SJSA1 (cell line): ENCODE measurements at regions not wholly inside any gene's neighbourhood (a gene's known extent, or its start where the extent isn't known, plus 50 kb on each side); places are given as distances from the start of the nearest gene placed in this dataset.
A peak's percentile ranks its signal among the peaks of the same experiment; 100 is the strongest.

Source experiments
- DNase-seq, 2 experiments: peaks; one replicate each; pipeline ENCODE4 v3.0.0-alpha.2; 2015 to 2020; ENCODE audit warnings: low spot score in 2 of 2, low read depth in 1 of 2
- H3K27ac ChIP-seq: fragments of 250-450 bp; sonication (Bioruptor Pico); 2 replicates; pipeline ENCODE4 v1.5.1; 2020; ENCODE audit warnings: mild to moderate bottlenecking, moderate library complexity
- H3K27me3 ChIP-seq: fragments of 250-450 bp; sonication (Bioruptor Pico); replicated peaks from 2 replicates; pipeline ENCODE4 v1.5.1; 2020; ENCODE audit warnings: mild to moderate bottlenecking, moderate library complexity
- H3K36me3 ChIP-seq: fragments of 250-450 bp; sonication (Bioruptor Pico); 2 replicates; pipeline ENCODE4 v1.5.1; 2020; ENCODE audit warnings: mild to moderate bottlenecking
- H3K4me1 ChIP-seq: fragments of 250-450 bp; sonication (Bioruptor Pico); replicated peaks from 2 replicates; pipeline ENCODE4 v1.6.1; 2021; ENCODE audit warnings: mild to moderate bottlenecking
- H3K4me3 ChIP-seq: fragments of 250-450 bp; sonication (Bioruptor Pico); 2 replicates; pipeline ENCODE4 v1.5.1; 2020; ENCODE audit warnings: mild to moderate bottlenecking
- H3K9me3 ChIP-seq: fragments of 250-450 bp; sonication (Bioruptor Pico); replicated peaks from 2 replicates; pipeline ENCODE4 v1.5.1; 2020; ENCODE audit warnings: mild to moderate bottlenecking

DNA sequence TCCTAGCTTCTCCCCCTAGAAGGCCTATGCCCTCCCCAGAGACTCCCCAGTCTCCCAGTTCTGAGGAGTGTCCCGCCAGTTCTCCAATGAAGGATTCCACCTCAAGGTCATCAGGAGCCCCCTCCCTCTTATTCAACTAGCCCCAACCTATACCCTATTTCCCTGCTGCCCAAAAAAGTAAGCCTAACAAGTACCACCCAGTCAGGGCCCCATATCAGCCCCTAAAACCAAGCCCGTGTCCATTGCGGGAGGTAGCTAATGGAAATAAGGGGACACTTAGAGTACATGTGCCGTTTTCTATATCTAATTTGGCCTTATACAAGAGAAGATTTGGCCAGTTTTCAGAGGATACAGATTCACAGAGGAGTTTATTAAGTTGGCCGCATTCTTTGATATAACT, 416.2 kb downstream of the MATN1 start:
- Histone ChIP-seq H3K36me3 (no peaks in the 10 kb centered on the region), H3K4me1 (no peaks in the 10 kb centered on the region), H3K27me3 (no peaks in the 10 kb centered on the region), H3K4me3 (no peak overlapping the region), H3K27ac (no peak overlapping the region), H3K9me3 (no peaks in the 10 kb centered on the region)
- peak in 1 of 2 experiments; percentile 17 for DNase-seq

GRCh38 chr1:30305519-30305918, 417.9 kb downstream of the MATN1 start:
- Histone ChIP-seq H3K4me1 (no peaks in the 10 kb centered on the region), H3K27me3 (no peaks in the 10 kb centered on the region), H3K9me3 (no peaks in the 10 kb centered on the region), H3K4me3 (no peak overlapping the region), H3K36me3 (no peaks in the 10 kb centered on the region), H3K27ac (no peak overlapping the region)
- peak in 1 of 2 experiments; percentile 18 for DNase-seq

GRCh38 chr1:30305061-30305460, 418.3 kb downstream of the MATN1 start:
- Histone ChIP-seq H3K4me1 (no peaks in the 10 kb centered on the region), H3K27me3 (no peaks in the 10 kb centered on the region), H3K4me3 (no peak overlapping the region), H3K36me3 (no peaks in the 10 kb centered on the region), H3K27ac (no peak overlapping the region), H3K9me3 (no peaks in the 10 kb centered on the region)
- DNase-seq, result peak in 1 of 2 experiments; percentile 17

DNA sequence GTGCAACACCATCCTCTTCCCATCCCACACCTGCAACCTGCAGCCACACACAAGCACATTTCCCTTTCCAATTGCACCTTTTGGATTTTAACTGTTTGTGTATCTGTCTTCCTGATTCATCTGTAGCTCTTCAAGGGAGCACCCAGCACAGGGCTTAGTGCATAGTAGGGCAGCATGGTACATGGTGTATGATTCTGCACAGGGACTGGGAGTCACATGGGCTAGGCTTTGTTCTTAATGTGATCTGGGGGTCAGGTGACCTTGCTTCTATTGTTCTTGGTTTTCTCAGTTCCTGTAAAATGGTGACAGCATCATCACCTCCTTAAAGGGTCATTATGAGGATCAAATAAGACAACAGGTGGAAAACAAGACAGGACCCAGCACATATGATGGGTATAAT, 419.3 kb downstream of the MATN1 start:
- Histone ChIP-seq H3K36me3 (no peaks in the 10 kb centered on the region), H3K4me3 (no peak overlapping the region), H3K4me1 (no peaks in the 10 kb centered on the region), H3K9me3 (no peaks in the 10 kb centered on the region), H3K27me3 (no peaks in the 10 kb centered on the region), H3K27ac (no peak overlapping the region)
- no peak for DNase-seq

GRCh38 chr1:30303387-30303786, 420.0 kb downstream of the MATN1 start:
- Histone ChIP-seq H3K27ac (no peak overlapping the region), H3K4me1 (no peaks in the 10 kb centered on the region), H3K4me3 (no peak overlapping the region), H3K9me3 (no peaks in the 10 kb centered on the region), H3K27me3 (no peaks in the 10 kb centered on the region), H3K36me3 (no peaks in the 10 kb centered on the region)
- no peak for DNase-seq

GRCh38 chr1:30302858-30303257, 420.5 kb downstream of the MATN1 start:
- Histone ChIP-seq H3K27ac (no peak overlapping the region), H3K4me3 (no peak overlapping the region), H3K9me3 (no peaks in the 10 kb centered on the region), H3K4me1 (no peaks in the 10 kb centered on the region), H3K36me3 (no peaks in the 10 kb centered on the region), H3K27me3 (no peaks in the 10 kb centered on the region)
- peak in 1 of 2 experiments; percentile 14 for DNase-seq

- Histone ChIP-seq H3K27me3 (no peaks in the 10 kb centered on the region), H3K4me1 (no peaks in the 10 kb centered on the region), H3K4me3 (no peak overlapping the region), H3K9me3 (no peaks in the 10 kb centered on the region), H3K36me3 (no peaks in the 10 kb centered on the region), H3K27ac (no peak overlapping the region)
- DNase-seq, result peak in 1 of 2 experiments; percentile 22
These were observed 422.7 kb downstream of the MATN1 start for GRCh38 chr1:30300669-30301068.

DNA sequence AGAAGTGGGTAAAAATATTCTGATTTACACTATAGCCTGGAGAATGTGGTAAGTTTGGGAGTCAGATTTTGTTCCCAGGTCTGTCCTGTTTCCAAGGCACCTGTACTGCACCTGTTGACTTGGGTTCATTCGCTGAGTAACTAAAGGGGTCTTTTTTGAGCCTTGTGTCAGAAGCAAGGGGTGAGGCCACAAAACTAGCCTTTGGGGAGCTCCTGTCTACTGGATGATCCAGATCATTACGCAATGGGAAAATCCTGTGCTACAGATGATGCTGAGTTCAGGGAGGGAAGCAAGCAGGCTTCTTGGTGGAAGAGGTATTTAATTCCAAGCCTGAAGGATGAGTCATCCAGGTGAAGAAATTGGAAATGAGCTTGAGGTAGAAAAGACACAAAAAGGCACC, 424.0 kb downstream of the MATN1 start:
- no peak overlapping the region for H3K27ac ChIP-seq
- no peaks in the 10 kb centered on the region for H3K27me3 ChIP-seq

GRCh38 chr1:30295674-30296073, 427.7 kb downstream of the MATN1 start:
- H3K4me3 ChIP-seq, result no peak overlapping the region
- H3K9me3 ChIP-seq, result no peaks in the 10 kb centered on the region
- DNase-seq, result no peak
- no peaks in the 10 kb centered on the region for H3K36me3 ChIP-seq
- 0 out of 2 replicates have a peak, but pooled peaks cover 4% of the 10 kb centered on the region for H3K27me3 ChIP-seq
- H3K4me1 ChIP-seq, result no peaks in the 10 kb centered on the region
- H3K27ac ChIP-seq, result no peak overlapping the region

More for the DNA sequence above, 424.0 kb downstream of the MATN1 start:
- Histone ChIP-seq H3K4me3 (no peak overlapping the region), H3K36me3 (no peaks in the 10 kb centered on the region), H3K9me3 (no peaks in the 10 kb centered on the region), H3K4me1 (no peaks in the 10 kb centered on the region)
- DNase-seq, result no peak

DNA sequence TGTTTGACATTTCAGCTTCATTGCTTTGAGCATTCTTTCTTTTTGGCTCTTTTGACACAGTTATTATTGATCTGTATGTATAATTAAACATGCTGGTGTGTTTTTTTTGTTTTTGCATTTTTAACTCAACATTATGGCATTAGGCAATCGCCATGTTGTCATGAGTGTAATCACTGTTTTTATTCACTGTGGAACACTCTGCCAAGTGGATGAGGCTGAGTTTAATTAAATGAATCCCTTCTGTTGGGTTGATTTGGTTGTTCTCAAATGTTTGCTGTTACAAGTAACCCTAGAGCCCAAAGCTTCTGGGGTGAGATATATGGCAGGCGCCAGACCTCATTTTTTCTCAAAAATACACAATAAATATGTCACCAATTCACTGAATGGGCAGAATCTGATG, 428.1 kb downstream of the MATN1 start:
- no peak for DNase-seq
- Histone ChIP-seq H3K27me3 (0 out of 2 replicates have a peak, but pooled peaks cover 4% of the 10 kb centered on the region), H3K4me3 (no peak overlapping the region), H3K27ac (no peak overlapping the region), H3K36me3 (no peaks in the 10 kb centered on the region), H3K4me1 (no peaks in the 10 kb centered on the region), H3K9me3 (no peaks in the 10 kb centered on the region)

DNA sequence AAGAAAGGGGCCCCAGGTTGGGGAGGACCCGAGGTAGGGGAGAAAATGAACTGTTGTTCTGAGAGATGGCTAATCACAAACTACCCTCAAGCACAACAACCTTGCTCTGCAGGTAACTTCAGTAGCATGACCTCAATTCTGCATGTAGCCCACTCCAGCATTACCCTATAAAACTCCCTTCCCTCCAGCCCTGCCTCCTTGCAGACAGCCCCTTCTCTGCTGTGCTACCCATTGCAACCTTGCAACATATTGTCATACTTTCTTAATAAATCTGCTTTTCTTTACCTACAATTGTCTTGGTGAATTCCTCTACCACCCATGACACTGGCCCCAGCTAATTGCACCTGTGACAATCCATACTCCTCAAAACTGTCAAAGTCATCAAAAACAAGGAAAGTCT, 428.9 kb downstream of the MATN1 start:
- no peaks in the 10 kb centered on the region for H3K36me3 ChIP-seq
- no peaks in the 10 kb centered on the region for H3K9me3 ChIP-seq
- peak in 1 of 2 experiments; percentile 25 for DNase-seq
- H3K4me3 ChIP-seq, result no peak overlapping the region
- H3K4me1 ChIP-seq, result no peaks in the 10 kb centered on the region
- H3K27me3 ChIP-seq, result 0 out of 2 replicates have a peak, but pooled peaks cover 4% of the 10 kb centered on the region
- no peak overlapping the region for H3K27ac ChIP-seq

- Histone ChIP-seq H3K4me3 (no peak overlapping the region), H3K27ac (no peak overlapping the region), H3K27me3 (0 out of 2 replicates have a peak, but pooled peaks cover 4% of the 10 kb centered on the region), H3K4me1 (no peaks in the 10 kb centered on the region), H3K9me3 (no peaks in the 10 kb centered on the region), H3K36me3 (no peaks in the 10 kb centered on the region)
- DNase-seq, result no peak
These were observed 430.9 kb downstream of the MATN1 start for GRCh38 chr1:30292451-30292850.

DNA sequence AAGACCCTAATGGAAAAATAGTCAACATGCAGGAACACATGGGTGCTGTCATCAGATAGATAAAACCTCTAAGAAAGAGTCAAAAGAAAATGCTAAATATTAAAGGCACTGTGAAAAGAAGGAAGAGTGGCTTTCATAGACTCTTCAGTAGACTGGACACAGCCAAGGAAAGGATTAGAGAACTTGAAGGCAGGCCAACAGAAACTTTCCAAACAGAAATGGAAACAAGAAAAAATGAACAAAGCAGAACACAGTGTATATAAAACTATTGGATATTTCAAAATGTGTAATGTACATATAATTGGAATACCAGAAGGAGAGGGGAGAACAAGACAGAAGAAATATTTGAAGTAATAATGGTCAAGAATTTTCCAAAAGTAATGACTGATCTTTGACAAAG, 431.9 kb downstream of the MATN1 start:
- Histone ChIP-seq H3K27me3 (0 out of 2 replicates have a peak, but pooled peaks cover 4% of the 10 kb centered on the region), H3K9me3 (no peaks in the 10 kb centered on the region), H3K4me3 (no peak overlapping the region), H3K36me3 (no peaks in the 10 kb centered on the region), H3K4me1 (no peaks in the 10 kb centered on the region), H3K27ac (no peak overlapping the region)
- no peak for DNase-seq

DNA sequence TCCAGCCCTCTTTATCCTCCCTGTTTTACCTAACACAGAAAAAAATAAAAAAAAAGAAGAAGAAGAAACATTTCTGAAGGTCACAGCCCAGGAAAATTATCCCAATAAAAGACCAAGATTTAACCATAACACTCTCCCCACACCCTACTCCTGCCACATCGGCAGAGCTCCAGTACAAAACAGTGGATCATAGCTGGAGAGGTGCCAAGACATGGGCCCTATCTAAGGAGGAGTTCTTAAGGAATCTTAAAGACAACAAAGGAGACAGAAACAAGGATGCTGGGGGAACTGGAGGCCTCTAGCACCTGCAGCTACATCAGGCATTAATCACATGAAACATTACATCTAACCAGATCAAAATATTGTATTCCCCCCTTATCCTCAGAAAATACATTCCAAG, 432.8 kb downstream of the MATN1 start:
- H3K9me3 ChIP-seq, result no peaks in the 10 kb centered on the region
- no peak overlapping the region for H3K27ac ChIP-seq
- no peaks in the 10 kb centered on the region for H3K36me3 ChIP-seq
- no peaks in the 10 kb centered on the region for H3K4me1 ChIP-seq
- H3K4me3 ChIP-seq, result no peak overlapping the region
- peak in 1 of 2 experiments; percentile 19 for DNase-seq
- 0 out of 2 replicates have a peak, but pooled peaks cover 4% of the 10 kb centered on the region for H3K27me3 ChIP-seq

GRCh38 chr1:30287976-30288375, 435.4 kb downstream of the MATN1 start:
- H3K9me3 ChIP-seq, result no peaks in the 10 kb centered on the region
- H3K27ac ChIP-seq, result no peak overlapping the region
- H3K4me1 ChIP-seq, result no peaks in the 10 kb centered on the region
- H3K4me3 ChIP-seq, result no peak overlapping the region
- peak in 1 of 2 experiments; percentile 25 for DNase-seq
- H3K27me3 ChIP-seq, result 0 out of 2 replicates have a peak, but pooled peaks cover 4% of the 10 kb centered on the region
- no peaks in the 10 kb centered on the region for H3K36me3 ChIP-seq
